ENCODE measurements at regions not wholly inside any gene's neighbourhood (a gene's known extent, or its start where the extent isn't known, plus 50 kb on each side); places are given as distances from the start of the nearest gene placed in this dataset.
A peak's percentile ranks its signal among the peaks of the same experiment; 100 is the strongest.

DNA sequence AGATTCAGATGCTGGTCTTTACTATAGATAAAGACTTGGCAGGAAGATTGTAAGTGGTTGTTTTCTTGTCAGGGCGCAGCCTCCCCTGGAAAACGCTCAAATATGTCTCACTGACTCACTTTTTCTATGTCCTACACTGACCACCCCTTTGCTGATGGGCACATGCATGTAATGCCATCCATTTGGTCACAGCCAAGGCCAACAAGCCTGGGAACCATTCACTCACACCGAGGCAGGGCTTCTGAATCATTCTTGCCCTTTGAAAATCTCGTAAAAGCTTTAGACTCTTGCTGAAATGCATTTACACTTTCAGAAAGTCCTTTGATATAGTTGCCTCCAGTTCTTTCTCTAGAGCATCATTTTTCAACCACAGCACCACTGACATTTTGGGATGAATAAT lies 249.4 kb downstream of the ACTL7B start:
- DNase-seq (ENCODE audit: low read depth) (no peak), FAIRE-seq (no peak)
- no peak overlapping the region for H3K4me3 ChIP-seq (ENCODE audit: low read depth, low read length)
- no peak for TF ChIP-seq CTCF (IDR thresholded peaks at IDR 0.05; ENCODE audit: insufficient read depth, low read length, severe bottlenecking)
- no peaks in the 10 kb centered on the region for H3K27me3 ChIP-seq (ENCODE audit: control insufficient read depth, insufficient read depth, low read length)
- no peaks in the 10 kb centered on the region for H3K36me3 ChIP-seq (ENCODE audit: control insufficient read depth, insufficient read depth, low read length)

DNA sequence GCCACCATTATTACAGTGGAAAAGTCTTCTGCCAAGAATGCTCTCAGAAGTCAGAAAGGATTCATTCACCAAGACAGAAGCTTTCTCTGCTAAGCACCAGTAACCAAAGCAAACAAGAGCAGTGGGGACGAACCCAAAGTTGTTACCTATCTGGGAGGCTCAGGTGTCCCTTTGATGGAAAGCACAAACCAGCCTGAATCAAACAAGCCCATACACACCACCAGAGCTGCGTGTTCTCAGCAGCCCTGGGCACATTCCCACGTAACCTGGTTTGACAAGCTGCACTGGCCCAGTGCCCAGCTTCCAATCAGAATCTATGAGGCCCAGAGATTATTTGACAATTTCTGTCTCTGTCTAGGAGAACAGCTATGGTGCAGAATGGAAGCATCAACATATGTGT lies 252.6 kb downstream of the ACTL7B start:
- FAIRE-seq (peak; percentile 82), DNase-seq (ENCODE audit: low read depth) (peak; percentile 95)
- TF ChIP-seq CTCF (IDR thresholded peaks at IDR 0.05; ENCODE audit: insufficient read depth, low read length, severe bottlenecking), result no peak
- Histone ChIP-seq H3K36me3 (ENCODE audit: control insufficient read depth, insufficient read depth, low read length) (no peaks in the 10 kb centered on the region), H3K27me3 (ENCODE audit: control insufficient read depth, insufficient read depth, low read length) (no peaks in the 10 kb centered on the region), H3K4me3 (ENCODE audit: low read depth, low read length) (no peak overlapping the region)

GRCh38 chr9:108600896-108601295 lies 254.9 kb downstream of the ACTL7B start:
- DNase-seq (ENCODE audit: low read depth) (no peak), FAIRE-seq (no peak)
- no peak for TF ChIP-seq CTCF (IDR thresholded peaks at IDR 0.05; ENCODE audit: insufficient read depth, low read length, severe bottlenecking)
- no peaks in the 10 kb centered on the region for H3K27me3 ChIP-seq (ENCODE audit: control insufficient read depth, insufficient read depth, low read length)
- H3K4me3 ChIP-seq (ENCODE audit: low read depth, low read length), result no peak overlapping the region
- no peaks in the 10 kb centered on the region for H3K36me3 ChIP-seq (ENCODE audit: control insufficient read depth, insufficient read depth, low read length)

DNA sequence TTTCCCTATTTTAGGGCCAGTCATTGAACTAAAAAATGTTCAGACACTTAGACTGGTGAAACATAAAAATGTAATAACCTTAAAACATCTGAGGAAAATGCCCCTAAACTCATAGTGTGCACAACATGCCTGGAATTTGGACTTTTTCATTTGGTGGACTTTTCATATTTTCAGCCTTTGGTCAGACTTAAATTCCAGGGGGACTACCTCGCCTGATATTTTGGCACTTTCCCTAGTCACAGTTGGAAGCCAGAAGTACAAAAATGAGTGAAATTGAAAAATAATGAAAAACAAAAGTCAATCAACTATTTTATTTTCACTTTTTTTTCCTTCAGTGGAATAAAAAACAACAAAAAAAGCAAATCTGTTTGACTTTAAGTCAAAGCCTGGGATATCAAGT lies 256.2 kb downstream of the ACTL7B start:
- Histone ChIP-seq H3K27me3 (ENCODE audit: control insufficient read depth, insufficient read depth, low read length) (no peaks in the 10 kb centered on the region), H3K36me3 (ENCODE audit: control insufficient read depth, insufficient read depth, low read length) (no peaks in the 10 kb centered on the region), H3K4me3 (ENCODE audit: low read depth, low read length) (no peak overlapping the region)
- no peak for TF ChIP-seq CTCF (IDR thresholded peaks at IDR 0.05; ENCODE audit: insufficient read depth, low read length, severe bottlenecking)
- DNase-seq (ENCODE audit: low read depth) (no peak), FAIRE-seq (no peak)

GRCh38 chr9:108591121-108591520 lies 264.7 kb downstream of the ACTL7B start:
- DNase-seq (ENCODE audit: low read depth) (no peak), FAIRE-seq (no peak)
- Histone ChIP-seq H3K36me3 (ENCODE audit: control insufficient read depth, insufficient read depth, low read length) (no peaks in the 10 kb centered on the region), H3K4me3 (ENCODE audit: low read depth, low read length) (no peak overlapping the region), H3K27me3 (ENCODE audit: control insufficient read depth, insufficient read depth, low read length) (no peaks in the 10 kb centered on the region)
- no peak for TF ChIP-seq CTCF (IDR thresholded peaks at IDR 0.05; ENCODE audit: insufficient read depth, low read length, severe bottlenecking)

GRCh38 chr9:108588246-108588645 lies 267.5 kb downstream of the ACTL7B start:
- TF ChIP-seq CTCF (IDR thresholded peaks at IDR 0.05; ENCODE audit: insufficient read depth, low read length, severe bottlenecking), result no peak
- H3K27me3 ChIP-seq (ENCODE audit: control insufficient read depth, insufficient read depth, low read length), result no peaks in the 10 kb centered on the region
- FAIRE-seq (no peak), DNase-seq (ENCODE audit: low read depth) (no peak)
- no peaks in the 10 kb centered on the region for H3K36me3 ChIP-seq (ENCODE audit: control insufficient read depth, insufficient read depth, low read length)
- H3K4me3 ChIP-seq (ENCODE audit: low read depth, low read length), result no peak overlapping the region

All from bronchial epithelial cell (primary cell).